Upper lobe of right lung (tissue), 1 donor: ENCODE measurements at regions not wholly inside any gene's neighbourhood (a gene's known extent, or its start where the extent isn't known, plus 50 kb on each side); places are given as distances from the start of the nearest gene placed in this dataset.

Experiments
- ATAC-seq: fragments of 200-7000 bp; cut with Tn5 transposase; one replicate; pipeline ENCODE4 v1.9.1; 2020; ENCODE audit warnings: mild to moderate bottlenecking, moderate library complexity
- DNase-seq: peaks from one replicate; pipeline ENCODE4 v3.0.0-alpha.2; 2020
- H3K27ac ChIP-seq: fragments of 200-600 bp; one replicate; pipeline ENCODE4 v1.8.0; 2022
- H3K27me3 ChIP-seq: fragments of 200-600 bp; one replicate; pipeline ENCODE4 v1.8.0; 2022; ENCODE audit warnings: mild to moderate bottlenecking
- H3K36me3 ChIP-seq: fragments of 200-600 bp; one replicate; pipeline ENCODE4 v1.8.0; 2022
- H3K4me1 ChIP-seq: fragments of 200-600 bp; one replicate; pipeline ENCODE4 v1.8.0; 2022
- H3K4me3 ChIP-seq: fragments of 200-600 bp; one replicate; pipeline ENCODE4 v1.8.0; 2022; ENCODE audit warnings: mild to moderate bottlenecking
- H3K9me3 ChIP-seq: fragments of 200-600 bp; one replicate; pipeline ENCODE4 v1.8.0; 2022
- intact Hi-C: fragments of 100-400 bp; cut with DNase I; formaldehyde crosslinking; loops from one replicate; pipeline ENCODE4 v1.11.0; 2022
- TF ChIP-seq, protein P1 (sequence below): fragments of 200-600 bp; IDR thresholded peaks from one replicate; pipeline ENCODE4 v1.8.0; 2022; ENCODE audit warnings: antibody characterized with exemption
- donor health status: DM: no; HTN: yes; CAD: no; lungs with severe emphysema.

DNA sequence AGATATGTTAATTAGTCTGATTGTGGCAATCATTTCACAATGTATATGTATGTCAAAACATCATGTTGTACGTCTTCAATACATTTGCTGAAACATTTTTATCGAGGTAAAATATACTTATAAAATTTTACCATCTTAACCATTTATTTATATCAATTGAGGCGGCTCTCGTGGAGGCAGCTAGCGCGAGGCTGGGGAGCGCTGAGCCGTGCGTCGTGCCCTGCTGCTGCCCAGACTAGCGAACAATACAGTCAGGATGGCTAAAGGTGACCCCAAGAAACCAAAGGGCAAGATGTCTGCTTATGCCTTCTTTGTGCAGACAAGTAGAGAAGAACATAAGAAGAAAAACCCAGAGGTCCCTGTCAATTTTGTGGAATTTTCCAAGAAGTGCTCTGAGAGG is 202.5 kb upstream of the PBX1 start:
- no peaks in the 10 kb centered on the region for H3K27me3 ChIP-seq
- TF ChIP-seq, protein P1, sequence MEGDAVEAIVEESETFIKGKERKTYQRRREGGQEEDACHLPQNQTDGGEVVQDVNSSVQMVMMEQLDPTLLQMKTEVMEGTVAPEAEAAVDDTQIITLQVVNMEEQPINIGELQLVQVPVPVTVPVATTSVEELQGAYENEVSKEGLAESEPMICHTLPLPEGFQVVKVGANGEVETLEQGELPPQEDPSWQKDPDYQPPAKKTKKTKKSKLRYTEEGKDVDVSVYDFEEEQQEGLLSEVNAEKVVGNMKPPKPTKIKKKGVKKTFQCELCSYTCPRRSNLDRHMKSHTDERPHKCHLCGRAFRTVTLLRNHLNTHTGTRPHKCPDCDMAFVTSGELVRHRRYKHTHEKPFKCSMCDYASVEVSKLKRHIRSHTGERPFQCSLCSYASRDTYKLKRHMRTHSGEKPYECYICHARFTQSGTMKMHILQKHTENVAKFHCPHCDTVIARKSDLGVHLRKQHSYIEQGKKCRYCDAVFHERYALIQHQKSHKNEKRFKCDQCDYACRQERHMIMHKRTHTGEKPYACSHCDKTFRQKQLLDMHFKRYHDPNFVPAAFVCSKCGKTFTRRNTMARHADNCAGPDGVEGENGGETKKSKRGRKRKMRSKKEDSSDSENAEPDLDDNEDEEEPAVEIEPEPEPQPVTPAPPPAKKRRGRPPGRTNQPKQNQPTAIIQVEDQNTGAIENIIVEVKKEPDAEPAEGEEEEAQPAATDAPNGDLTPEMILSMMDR, result no peak
- no peak for DNase-seq
- ATAC-seq, result no peak
- H3K4me3 ChIP-seq, result no peak overlapping the region
- H3K9me3 ChIP-seq, result no peaks in the 10 kb centered on the region
- no peaks in the 10 kb centered on the region for H3K4me1 ChIP-seq
- H3K36me3 ChIP-seq, result no peaks in the 10 kb centered on the region
- no peak overlapping the region for H3K27ac ChIP-seq
- intact Hi-C loops, result no loop called here

DNA sequence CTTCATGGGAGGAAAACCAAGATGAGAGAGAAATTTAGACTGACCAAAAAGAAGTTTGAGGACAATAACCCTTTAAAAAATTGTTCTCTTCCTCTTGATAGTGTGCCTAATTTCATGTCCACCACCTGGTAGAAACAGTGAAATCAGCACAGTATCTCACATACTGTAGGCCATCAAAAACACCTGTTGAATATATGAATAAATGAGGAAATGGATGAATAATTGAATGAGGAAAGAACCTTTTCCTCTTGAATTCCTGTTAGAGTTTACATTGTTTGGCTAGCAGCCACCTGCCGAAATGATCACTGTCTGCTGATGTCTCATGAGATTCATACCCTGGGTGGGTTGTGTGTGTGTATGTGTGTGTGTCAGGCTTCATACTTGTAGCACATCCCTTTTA is 198.7 kb upstream of the PBX1 start:
- H3K36me3 ChIP-seq, result no peaks in the 10 kb centered on the region
- DNase-seq, result no peak
- H3K27ac ChIP-seq, result no peak overlapping the region
- intact Hi-C loops, result no loop called here
- H3K4me3 ChIP-seq, result no peak overlapping the region
- TF ChIP-seq, protein P1, result no peak
- H3K27me3 ChIP-seq, result no peaks in the 10 kb centered on the region
- H3K4me1 ChIP-seq, result no peaks in the 10 kb centered on the region
- no peaks in the 10 kb centered on the region for H3K9me3 ChIP-seq
- no peak for ATAC-seq

DNA sequence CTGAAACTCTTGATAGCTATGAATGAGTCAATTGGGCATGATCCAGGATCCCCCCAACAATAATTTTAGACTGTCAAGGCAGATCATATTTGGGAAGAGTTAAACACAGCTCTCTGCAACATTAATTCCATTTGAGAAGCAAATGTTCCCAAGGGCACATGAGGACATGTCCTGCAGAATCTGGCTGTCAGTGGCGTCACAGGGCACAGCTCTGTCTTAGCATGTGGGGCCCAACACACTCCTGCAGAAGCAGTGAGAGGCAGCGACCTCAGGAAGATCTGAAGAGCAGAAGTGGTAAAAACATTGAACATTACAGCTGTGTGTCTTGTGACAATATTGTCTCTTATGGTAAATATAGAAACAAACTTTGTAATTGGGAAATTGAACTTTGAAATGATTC is 197.1 kb upstream of the PBX1 start:
- DNase-seq (no peak), ATAC-seq (no peak)
- H3K4me1 ChIP-seq, result no peaks in the 10 kb centered on the region
- H3K9me3 ChIP-seq, result peaks cover 3% of the 10 kb centered on the region
- TF ChIP-seq, protein P1, result no peak
- H3K27ac ChIP-seq, result no peak overlapping the region
- intact Hi-C loops, result no loop called here
- no peaks in the 10 kb centered on the region for H3K36me3 ChIP-seq
- H3K4me3 ChIP-seq, result no peak overlapping the region
- no peaks in the 10 kb centered on the region for H3K27me3 ChIP-seq

DNA sequence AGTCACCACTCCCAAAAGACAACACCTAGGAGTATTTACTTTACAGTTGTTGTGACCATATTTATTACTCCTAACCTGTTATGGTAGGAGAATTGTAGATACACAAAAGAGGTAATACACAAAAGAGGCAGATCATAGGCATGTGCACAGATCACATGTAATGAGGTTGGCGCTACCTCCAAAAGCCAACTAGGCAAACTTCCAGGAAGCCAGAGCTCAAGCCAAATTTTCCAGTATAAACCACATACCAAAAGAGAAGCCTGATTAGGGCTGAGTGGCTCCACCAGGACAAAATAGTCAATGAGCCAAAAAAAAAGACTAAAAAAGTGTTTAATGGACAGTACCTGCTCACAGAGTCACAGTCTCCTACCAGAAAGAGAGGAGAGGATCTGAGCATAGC is 195.0 kb upstream of the PBX1 start:
- DNase-seq (no peak), ATAC-seq (no peak)
- Histone ChIP-seq H3K4me3 (no peak overlapping the region), H3K4me1 (no peaks in the 10 kb centered on the region), H3K27ac (no peak overlapping the region), H3K9me3 (peaks cover 3% of the 10 kb centered on the region), H3K27me3 (no peaks in the 10 kb centered on the region), H3K36me3 (no peaks in the 10 kb centered on the region)
- intact Hi-C loops, result no loop called here
- TF ChIP-seq, protein P1, result no peak

DNA sequence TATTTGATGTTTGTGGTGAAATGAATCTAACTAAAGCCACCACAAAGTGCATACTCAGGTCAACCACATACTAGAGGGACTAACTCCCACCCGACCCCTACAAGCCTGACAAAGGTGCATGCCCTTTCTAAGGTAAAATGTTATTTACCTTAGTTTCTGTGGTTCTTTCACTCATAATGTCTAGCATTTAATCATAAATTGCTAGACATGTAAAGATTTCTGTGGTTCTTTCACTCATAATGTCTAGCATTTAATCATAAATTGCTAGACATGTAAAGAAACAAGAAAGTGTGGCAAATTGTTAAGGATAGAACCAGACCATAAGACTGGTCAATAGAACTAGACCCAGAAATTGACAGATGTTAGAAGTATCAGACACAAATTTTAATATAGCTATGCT is 193.0 kb upstream of the PBX1 start:
- no peaks in the 10 kb centered on the region for H3K27me3 ChIP-seq
- no peak for DNase-seq
- H3K9me3 ChIP-seq, result peaks cover 3% of the 10 kb centered on the region
- no peak overlapping the region for H3K27ac ChIP-seq
- ATAC-seq, result no peak
- intact Hi-C loops, result no loop called here
- no peak overlapping the region for H3K4me3 ChIP-seq
- H3K36me3 ChIP-seq, result no peaks in the 10 kb centered on the region
- no peaks in the 10 kb centered on the region for H3K4me1 ChIP-seq
- TF ChIP-seq, protein P1, result no peak

DNA sequence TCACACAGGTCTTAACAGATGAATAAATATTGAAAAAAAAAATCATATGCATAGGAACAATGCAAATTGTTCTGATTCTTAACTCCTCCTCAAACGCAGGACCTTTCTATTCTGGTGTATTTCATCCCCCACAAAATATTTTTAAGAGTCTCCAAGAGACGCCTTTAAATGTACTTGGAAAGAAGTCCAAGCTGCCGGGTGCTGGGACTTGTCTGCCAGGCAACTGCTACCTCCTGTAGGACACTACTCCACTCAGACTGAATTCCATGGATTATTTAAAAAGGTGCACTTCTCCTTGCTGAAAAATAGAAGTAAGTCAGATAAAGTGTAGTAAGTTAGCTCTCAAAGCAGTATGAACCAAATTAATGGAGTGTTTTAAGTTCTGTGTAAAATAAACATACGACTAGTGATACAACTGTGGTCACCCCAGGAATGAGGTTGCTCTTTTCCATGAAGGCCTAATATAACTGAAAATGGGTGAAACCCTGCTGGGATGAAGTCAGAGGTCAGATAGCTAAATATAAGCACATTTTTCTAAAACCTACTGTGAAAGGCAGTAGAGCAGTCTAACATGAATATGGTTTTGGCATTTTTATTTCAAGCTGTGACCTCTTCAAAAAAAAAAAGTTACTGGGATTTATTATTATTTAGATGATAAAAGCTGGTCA is 189.2 kb upstream of the PBX1 start:
- no peak for ATAC-seq
- H3K9me3 ChIP-seq, result peaks cover 3% of the 10 kb centered on the region

More for the DNA sequence above, 189.2 kb upstream of the PBX1 start:
- DNase-seq, result no peak
- no peak overlapping the region for H3K27ac ChIP-seq
- no peaks in the 10 kb centered on the region for H3K27me3 ChIP-seq
- H3K4me1 ChIP-seq, result no peaks in the 10 kb centered on the region
- intact Hi-C loops, result no loop called here
- no peak overlapping the region for H3K4me3 ChIP-seq
- TF ChIP-seq, protein P1, result no peak
- no peaks in the 10 kb centered on the region for H3K36me3 ChIP-seq
